T-helper 1 cell (primary cell): ENCODE measurements at regions not wholly inside any gene's neighbourhood (a gene's known extent, or its start where the extent isn't known, plus 50 kb on each side); places are given as distances from the start of the nearest gene placed in this dataset.
"Not testable (repeated sequence)": the region's sequence is repeated elsewhere in the genome, so short reads cannot be mapped to it uniquely, and the experiment has no call there.

Experiments
- DNase-seq, 5 donors: peaks; one replicate each; pipeline ENCODE4 v3.0.0-alpha.2; 2012 to 2020

- DNase-seq = peak in 1 of 5 donors; percentile 9
Measured at GRCh38 chrX:13380211-13380610, 60.4 kb upstream of the ATXN3L start.

- DNase-seq = not testable (repeated sequence)
Measured at GRCh38 chrX:13378562-13379518, 59.0 kb upstream of the ATXN3L start.

- DNase-seq = no peak
Measured at GRCh38 chrX:13377550-13377934, 57.7 kb upstream of the ATXN3L start.

- DNase-seq = no peak
Measured at GRCh38 chrX:13376857-13377549, 57.1 kb upstream of the ATXN3L start.

GRCh38 chrX:13375596-13375995 is 55.7 kb upstream of the ATXN3L start:
- not testable (repeated sequence) for DNase-seq

GRCh38 chrX:13374364-13374763 is 54.5 kb upstream of the ATXN3L start:
- DNase-seq = no peak

GRCh38 chrX:13373431-13374187 is 53.8 kb upstream of the ATXN3L start:
- DNase-seq = no peak

- DNase-seq = no peak
Measured at GRCh38 chrX:13373027-13373426, 53.2 kb upstream of the ATXN3L start.

GRCh38 chrX:13372203-13372980 is 52.5 kb upstream of the ATXN3L start:
- no peak for DNase-seq

- no peak for DNase-seq
Measured at GRCh38 chrX:13371186-13371585, 51.3 kb upstream of the ATXN3L start.

- DNase-seq = no peak
Measured at GRCh38 chrX:13370713-13371112, 50.9 kb upstream of the ATXN3L start.
